A549 (cell line): ENCODE measurements at regions not wholly inside any gene's neighbourhood (a gene's known extent, or its start where the extent isn't known, plus 50 kb on each side); places are given as distances from the start of the nearest gene placed in this dataset.

Source experiments
- ATAC-seq, 2 experiments: fragments of 200-7000 bp in 1 of 2; fragments of >200 bp in 1 of 2; cut with Nextera tagmentation in 1 of 2; cut with Tn5 transposase in 1 of 2; 3 replicates each; pipeline versions ENCODE4 v1.8.0 to v1.9.1; 2018 to 2020; ENCODE audit warnings: mild to moderate bottlenecking in 1 of 2, moderate library complexity in 1 of 2
- CTCF ChIA-PET: fragments of 300-600 bp; sonication (Branson Sonifier 250); formaldehyde crosslinking; extraction: SDS; loops from one replicate; lab custom pipeline; 2021; ENCODE audit warnings: antibody characterized with exemption, inconsistent platforms; lab: Yijun Ruan, JAX
- POLR2A ChIA-PET: fragments of 350-600 bp; formaldehyde crosslinking; extraction: SDS; loops from one replicate; lab custom pipeline; 2021; ENCODE audit warnings: antibody characterized with exemption, inconsistent platforms; lab: Yijun Ruan, JAX
- DNase-seq, 2 experiments: peaks; one replicate each; pipeline versions ENCODE4 v3.0.0 to v3.0.0-alpha.2; 2011 to 2016; ENCODE audit warnings: low read depth in 1 of 2, low spot score in 1 of 2
- FAIRE-seq: peaks from 2 replicates; lab custom pipeline; 2011; peaks lifted over from hg19 to GRCh38; lab: Jason Lieb, UNC
- H3K27ac ChIP-seq, 2 experiments: fragments of >200 bp; sonication (Bioruptor Twin); formaldehyde crosslinking; 3 replicates each; pipeline ENCODE4 v1.5.1; 2016 to 2017
- H3K4me1 ChIP-seq: fragments of >200 bp; sonication (Bioruptor Twin); formaldehyde crosslinking; 3 replicates; pipeline ENCODE4 v1.6.1; 2016
- H3K4me2 ChIP-seq: fragments of >200 bp; sonication (Bioruptor Twin); formaldehyde crosslinking; 3 replicates; pipeline ENCODE4 v1.6.1; 2016
- H3K4me3 ChIP-seq: fragments of >200 bp; sonication (Bioruptor Twin); formaldehyde crosslinking; 3 replicates; pipeline ENCODE4 v1.5.1; 2016
- H3K9me3 ChIP-seq: fragments of >200 bp; sonication (Bioruptor Twin); formaldehyde crosslinking; 3 replicates; pipeline ENCODE4 v1.6.1; 2016
- ATOH8 ChIP-seq: fragments of 250-450 bp; sonication (Bioruptor Pico); IDR thresholded peaks from 2 replicates; pipeline ENCODE4 v1.5.0; 2020; ENCODE audit warnings: low read depth, mild to moderate bottlenecking, moderate library complexity
- BCL3 ChIP-seq: fragments of >200 bp; sonication (Bioruptor Twin); formaldehyde crosslinking; IDR thresholded peaks from 3 replicates; pipeline ENCODE4 v1.6.1; 2016
- BHLHE40 ChIP-seq: IDR thresholded peaks from 2 replicates; pipeline ENCODE4 v1.6.1; 2012; ENCODE audit warnings: low read depth, low read length, inconsistent platforms
- CBX2 ChIP-seq: fragments of 200-600 bp; sonication (generic); IDR thresholded peaks from 2 replicates; pipeline ENCODE4 v1.6.1; 2016; ENCODE audit warnings: low read depth, mild to moderate bottlenecking, borderline replicate concordance
- CHD2 ChIP-seq: fragments of 150-350 bp; IDR thresholded peaks from 2 replicates; pipeline ENCODE4 v1.6.1; 2014; ENCODE audit warnings: low read length; ENCODE audit not compliant: partially characterized antibody
- CHD4 ChIP-seq: fragments of 200-600 bp; sonication (generic); IDR thresholded peaks from 2 replicates; pipeline ENCODE4 v1.6.1; 2016; ENCODE audit warnings: antibody characterized with exemption, mild to moderate bottlenecking, borderline replicate concordance
- E2F6 ChIP-seq: IDR thresholded peaks from 2 replicates; pipeline ENCODE4 v1.6.1; 2012; ENCODE audit warnings: low read depth, borderline replicate concordance
- ESRRA ChIP-seq: fragments of 150-350 bp; IDR thresholded peaks from 2 replicates; pipeline ENCODE4 v1.6.1; 2014; ENCODE audit warnings: mild to moderate bottlenecking, low read length, borderline replicate concordance
- FOSL2 ChIP-seq, 2 experiments: fragments of 450-650 bp in 1 of 2; fragments of >200 bp in 1 of 2; sonication (Bioruptor Twin) in 1 of 2; formaldehyde crosslinking; IDR thresholded peaks; 2 replicates each; pipeline versions ENCODE4 v1.5.0 to v1.6.1; 2016 to 2020; ENCODE audit warnings: mild to moderate bottlenecking in 1 of 2, moderate library complexity in 1 of 2
- HEYL ChIP-seq: fragments of 250-450 bp; sonication (Bioruptor Pico); IDR thresholded peaks from 2 replicates; pipeline ENCODE4 v1.8.0; 2021; ENCODE audit warnings: mild to moderate bottlenecking, moderate library complexity
- HOXA7 ChIP-seq: fragments of 250-450 bp; sonication (Bioruptor Pico); IDR thresholded peaks from 2 replicates; pipeline ENCODE4 v1.5.0; 2020; ENCODE audit warnings: mild to moderate bottlenecking, moderate library complexity
- KDM1A ChIP-seq: fragments of 200-600 bp; sonication (generic); IDR thresholded peaks from 2 replicates; pipeline ENCODE4 v1.6.1; 2016; ENCODE audit warnings: low read depth, mild to moderate bottlenecking
- KDM5A ChIP-seq: fragments of 200-600 bp; sonication (generic); IDR thresholded peaks from 2 replicates; pipeline ENCODE4 v1.6.1; 2016; ENCODE audit warnings: antibody characterized with exemption, mild to moderate bottlenecking
- MAFK ChIP-seq: fragments of 450-650 bp; IDR thresholded peaks from 2 replicates; pipeline ENCODE4 v1.6.1; 2014; ENCODE audit not compliant: partially characterized antibody
- POLR2A ChIP-seq: IDR thresholded peaks from 2 replicates; pipeline ENCODE4 v1.6.1; 2012; ENCODE audit warnings: mild to moderate bottlenecking, low read length
- POLR2AphosphoS2 ChIP-seq: conservative IDR thresholded peaks from 2 replicates; pipeline ENCODE4 v1.6.1; 2012; ENCODE audit warnings: low read length, improper control_type of control experiment, inconsistent platforms
- REST ChIP-seq: fragments of 200-600 bp; sonication (generic); IDR thresholded peaks from 2 replicates; pipeline ENCODE4 v1.6.1; 2016; ENCODE audit warnings: antibody characterized with exemption, mild to moderate bottlenecking, moderate library complexity
- RNF2 ChIP-seq: fragments of 200-600 bp; sonication (generic); IDR thresholded peaks from 2 replicates; pipeline ENCODE4 v1.6.1; 2016; ENCODE audit warnings: low read depth, mild to moderate bottlenecking, antibody characterized with exemption, moderate library complexity, borderline replicate concordance
- SMC3 ChIP-seq: fragments of >200 bp; sonication (Bioruptor Twin); formaldehyde crosslinking; IDR thresholded peaks from 3 replicates; pipeline ENCODE4 v1.6.1; 2018; ENCODE audit warnings: inconsistent platforms
- TFCP2L1 ChIP-seq: fragments of 250-450 bp; sonication (Bioruptor Pico); IDR thresholded peaks from 2 replicates; pipeline ENCODE4 v1.5.0; 2021; ENCODE audit warnings: mild to moderate bottlenecking
- USF2 ChIP-seq: fragments of 450-650 bp; IDR thresholded peaks from 2 replicates; pipeline ENCODE4 v1.6.1; 2014; ENCODE audit warnings: antibody characterized with exemption
- ZFP36 ChIP-seq: fragments of 450-650 bp; IDR thresholded peaks from 2 replicates; pipeline ENCODE4 v1.6.1; 2014; ENCODE audit warnings: borderline replicate concordance; ENCODE audit not compliant: partially characterized antibody
- WGBS: methylation state at CpG from one replicate; pipeline ENCODE4 v1.1.6; 2017; ENCODE audit errors: missing lambda C conversion rate; 5-methylcytosine and 5-hydroxymethylcytosine counted together

GRCh38 chr11:34827228-34827627 is 89.0 kb downstream of the APIP start:
- Histone ChIP-seq H3K9me3 (no peaks in the 10 kb centered on the region), H3K4me1 (peaks cover 9% of the 10 kb centered on the region; the same call in 1 of the 3 replicates), H3K27ac (no peak overlapping the region), H3K4me3 (no peak overlapping the region), H3K4me2 (no peak overlapping the region)
- POLR2A ChIA-PET, result no interaction called here
- FAIRE-seq (no peak), DNase-seq (no peak), ATAC-seq (no peak)
- WGBS, result 88% methylated on average over 1 of the region's 1 CpG
- CTCF ChIA-PET, result no interaction called here
- TF ChIP-seq BCL3, result no peak
- no peak for TF ChIP-seq USF2
- no peak for TF ChIP-seq E2F6
- TF ChIP-seq CBX2, result no peak
- TF ChIP-seq POLR2AphosphoS2, result no peak
- no peak for TF ChIP-seq HEYL (CRISPR knock-in tag)
- TF ChIP-seq KDM1A, result no peak
- no peak for TF ChIP-seq KDM5A
- no peak for TF ChIP-seq BHLHE40
- no peak for TF ChIP-seq HOXA7 (CRISPR knock-in tag)
- TF ChIP-seq REST, result no peak
- TF ChIP-seq SMC3, result no peak
- no peak for TF ChIP-seq POLR2A

GRCh38 chr11:34826384-34826726 is 89.8 kb downstream of the APIP start:
- peak overlapping the region; percentile 7 to 29; a peak in 1 of 6 replicates for H3K27ac ChIP-seq
- ChIA-PET CTCF (no interaction called here), POLR2A (no interaction called here)
- peaks cover 9% of the 10 kb centered on the region; the same call in 1 of the 3 replicates for H3K4me1 ChIP-seq
- FAIRE-seq, result no peak
- H3K9me3 ChIP-seq, result no peaks in the 10 kb centered on the region
- no peak overlapping the region for H3K4me2 ChIP-seq
- TF ChIP-seq RNF2, result no peak
- TF ChIP-seq FOSL2 (IDR thresholded peaks at IDR 0.05), result no peak
- TF ChIP-seq FOSL2 (CRISPR knock-in tag; IDR thresholded peaks at IDR 0.05), result no peak
- no peak for TF ChIP-seq ATOH8 (CRISPR knock-in tag)
- no peak for TF ChIP-seq TFCP2L1
- no peak for TF ChIP-seq SMC3
- TF ChIP-seq KDM5A, result no peak
- TF ChIP-seq POLR2A, result no peak
- TF ChIP-seq ESRRA, result no peak
- no peak for TF ChIP-seq CHD4
- TF ChIP-seq USF2, result no peak
- TF ChIP-seq CHD2, result no peak
- TF ChIP-seq REST, result no peak
- TF ChIP-seq ZFP36, result no peak
- no peak for TF ChIP-seq BHLHE40
- no peak for TF ChIP-seq MAFK
- DNase-seq, result no peak
- ATAC-seq, result no peak
- 58% methylated on average over 1 of the region's 1 CpG for WGBS
- no peak overlapping the region for H3K4me3 ChIP-seq
